ENCODE measurements at regions not wholly inside any gene's neighbourhood (a gene's known extent, or its start where the extent isn't known, plus 50 kb on each side); places are given as distances from the start of the nearest gene placed in this dataset.

DNA sequence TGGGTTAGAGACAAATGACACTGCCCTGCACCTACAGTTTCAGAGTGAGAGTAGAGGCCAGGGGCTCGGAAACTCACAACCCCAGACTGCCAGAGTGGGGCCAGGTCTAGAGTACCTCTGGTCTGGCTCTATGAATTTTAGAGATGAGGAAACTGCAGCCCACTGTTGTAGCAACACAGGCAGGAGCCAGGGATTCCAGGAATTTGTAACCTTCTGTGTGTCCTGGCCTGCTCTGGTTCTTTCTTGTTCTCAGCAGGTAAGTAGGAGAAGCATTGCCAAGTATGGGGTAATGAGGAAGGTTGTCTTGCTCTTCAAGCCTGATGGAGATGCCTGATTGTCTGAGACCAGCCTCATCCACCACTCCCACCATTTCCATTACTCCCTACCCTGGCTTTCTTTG, 221.8 kb downstream of the UACA start:
- no peak overlapping the region for H3K4me3 ChIP-seq (replicated peaks in 1 of 2; ENCODE audit: low read depth in 1 of 2, low read length in 2 of 2)
- no peak overlapping the region for H2AFZ ChIP-seq (ENCODE audit: low read depth, low read length, poor library complexity, severe bottlenecking)
- H3K4me2 ChIP-seq (ENCODE audit: low read length), result no peak overlapping the region
- H3K27ac ChIP-seq (ENCODE audit: low read depth, low read length), result no peak overlapping the region
- peaks cover 0 to 8% of the 10 kb centered on the region in 2 experiments; a peak in 2 of 4 replicates for H3K4me1 ChIP-seq (ENCODE audit: control insufficient read depth in 1 of 2, insufficient read depth in 2 of 2, low read length in 2 of 2)
- intact Hi-C loops (cut with micrococcal nuclease), result no loop called here
- no peaks in the 10 kb centered on the region for H3K9me2 ChIP-seq (ENCODE audit: insufficient read depth)
- DNase-seq (ENCODE audit: low read depth, low spot score) (no peak), ATAC-seq (no peak)
- no peaks in the 10 kb centered on the region for H3K36me3 ChIP-seq (ENCODE audit: control insufficient read depth in 1 of 2, insufficient read depth in 2 of 2, low read length in 2 of 2)
- H3K27me3 ChIP-seq (ENCODE audit: insufficient read depth, low read length), result peaks cover 9% of the 10 kb centered on the region; the same call in 1 of the 2 replicates
- POLR2A ChIA-PET, result no interaction called here
- H3K9me3 ChIP-seq (ENCODE audit: control insufficient read depth in 1 of 2, insufficient read depth in 1 of 2, low read depth in 1 of 2, low read length in 2 of 2), result no peaks in the 10 kb centered on the region
- TF ChIP-seq ATF3 (IDR thresholded peaks at IDR 0.05), result no peak
- no peak for TF ChIP-seq CBX3 (IDR thresholded peaks at IDR 0.05; ENCODE audit: low read depth)
- RAD21 ChIA-PET (ENCODE audit: low non-redundant PET in 1 of 2, low total read pairs in 2 of 2, uncharacterized antibody in 2 of 2, unreplicated experiment in 2 of 2), result no interaction called here
- CTCF ChIA-PET, result no interaction called here
- H3K9ac ChIP-seq (ENCODE audit: low read length), result no peak overlapping the region
- no TSS peak for BruUV-seq (replicated peaks)
- no peaks in the 10 kb centered on the region for H3K79me2 ChIP-seq (ENCODE audit: insufficient read depth, low read length)
- H4K20me1 ChIP-seq (ENCODE audit: insufficient read depth), result no peaks in the 10 kb centered on the region

DNA sequence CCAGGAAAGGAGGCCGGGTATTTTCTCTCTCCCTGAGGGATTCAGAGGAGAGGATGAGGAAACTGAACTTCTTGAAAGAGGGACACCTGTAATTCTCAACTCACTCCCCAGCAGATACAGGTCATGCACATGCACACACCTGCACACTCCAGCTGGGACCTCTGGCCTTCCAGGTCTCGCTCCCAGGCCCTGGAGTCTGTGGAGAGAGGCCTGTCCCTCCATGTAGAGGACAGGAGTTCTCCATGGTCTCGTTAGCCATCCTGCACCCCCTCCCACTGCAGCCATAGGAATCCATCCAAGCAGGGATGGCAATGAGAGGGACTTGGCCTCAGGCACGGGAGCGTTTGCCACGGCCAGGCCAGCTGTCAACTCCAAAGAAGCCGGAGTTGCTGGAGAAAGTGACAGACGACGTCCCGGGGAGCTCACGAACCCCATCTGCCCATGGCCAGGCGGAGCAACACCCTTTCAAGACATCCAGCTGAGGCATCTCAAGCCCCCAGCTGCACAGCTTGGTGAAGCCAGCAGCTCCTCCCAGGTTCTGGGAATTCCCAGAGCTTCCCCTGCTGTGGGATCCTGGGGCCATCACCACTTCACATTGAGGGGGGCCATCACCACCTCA, 223.3 kb downstream of the UACA start:
- H3K36me3 ChIP-seq (ENCODE audit: control insufficient read depth in 1 of 2, insufficient read depth in 2 of 2, low read length in 2 of 2), result no peaks in the 10 kb centered on the region
- H3K27me3 ChIP-seq (ENCODE audit: insufficient read depth, low read length), result peaks cover 22% of the 10 kb centered on the region; the same call in 1 of the 2 replicates
- DNase-seq (ENCODE audit: low read depth, low spot score) (no peak), ATAC-seq (no peak)
- intact Hi-C loops (cut with micrococcal nuclease), result no loop called here
- CTCF ChIA-PET, result no interaction called here
- no peaks in the 10 kb centered on the region for H4K20me1 ChIP-seq (ENCODE audit: insufficient read depth)
- POLR2A ChIA-PET, result no interaction called here
- peaks cover 0 to 8% of the 10 kb centered on the region in 2 experiments; a peak in 2 of 4 replicates for H3K4me1 ChIP-seq (ENCODE audit: control insufficient read depth in 1 of 2, insufficient read depth in 2 of 2, low read length in 2 of 2)
- H3K9ac ChIP-seq (ENCODE audit: low read length), result no peak overlapping the region
- H3K79me2 ChIP-seq (ENCODE audit: insufficient read depth, low read length), result no peaks in the 10 kb centered on the region
- H3K9me3 ChIP-seq (ENCODE audit: control insufficient read depth in 1 of 2, insufficient read depth in 1 of 2, low read depth in 1 of 2, low read length in 2 of 2), result no peaks in the 10 kb centered on the region
- no peak overlapping the region for H3K27ac ChIP-seq (ENCODE audit: low read depth, low read length)
- no peak overlapping the region for H3K4me3 ChIP-seq (replicated peaks in 1 of 2; ENCODE audit: low read depth in 1 of 2, low read length in 2 of 2)
- H2AFZ ChIP-seq (ENCODE audit: low read depth, low read length, poor library complexity, severe bottlenecking), result no peak overlapping the region
- H3K9me2 ChIP-seq (ENCODE audit: insufficient read depth), result no peaks in the 10 kb centered on the region
- no TSS peak for BruUV-seq (replicated peaks)
- TF ChIP-seq EZH2phosphoT487 (IDR thresholded peaks at IDR 0.05; ENCODE audit: borderline replicate concordance) (no peak), ELF1 (IDR thresholded peaks at IDR 0.05; ENCODE audit: borderline replicate concordance, low read depth) (no peak), EZH2 (IDR thresholded peaks at IDR 0.05) (no peak), ATF3 (IDR thresholded peaks at IDR 0.05) (no peak), EGR1 (IDR thresholded peaks at IDR 0.05; ENCODE audit: low read depth) (no peak), POLR2A (IDR thresholded peaks at IDR 0.05; ENCODE audit: borderline replicate concordance, extremely low read depth, insufficient read depth, insufficient read length) (no peak), POLR2AphosphoS5 (IDR thresholded peaks at IDR 0.05; ENCODE audit: low read depth, low read length) (no peak), SIN3A (IDR thresholded peaks at IDR 0.05; ENCODE audit: low read depth) (no peak), FOSL1 (IDR thresholded peaks at IDR 0.05; ENCODE audit: low read depth) (no peak)
- TF ChIP-seq, protein P1, sequence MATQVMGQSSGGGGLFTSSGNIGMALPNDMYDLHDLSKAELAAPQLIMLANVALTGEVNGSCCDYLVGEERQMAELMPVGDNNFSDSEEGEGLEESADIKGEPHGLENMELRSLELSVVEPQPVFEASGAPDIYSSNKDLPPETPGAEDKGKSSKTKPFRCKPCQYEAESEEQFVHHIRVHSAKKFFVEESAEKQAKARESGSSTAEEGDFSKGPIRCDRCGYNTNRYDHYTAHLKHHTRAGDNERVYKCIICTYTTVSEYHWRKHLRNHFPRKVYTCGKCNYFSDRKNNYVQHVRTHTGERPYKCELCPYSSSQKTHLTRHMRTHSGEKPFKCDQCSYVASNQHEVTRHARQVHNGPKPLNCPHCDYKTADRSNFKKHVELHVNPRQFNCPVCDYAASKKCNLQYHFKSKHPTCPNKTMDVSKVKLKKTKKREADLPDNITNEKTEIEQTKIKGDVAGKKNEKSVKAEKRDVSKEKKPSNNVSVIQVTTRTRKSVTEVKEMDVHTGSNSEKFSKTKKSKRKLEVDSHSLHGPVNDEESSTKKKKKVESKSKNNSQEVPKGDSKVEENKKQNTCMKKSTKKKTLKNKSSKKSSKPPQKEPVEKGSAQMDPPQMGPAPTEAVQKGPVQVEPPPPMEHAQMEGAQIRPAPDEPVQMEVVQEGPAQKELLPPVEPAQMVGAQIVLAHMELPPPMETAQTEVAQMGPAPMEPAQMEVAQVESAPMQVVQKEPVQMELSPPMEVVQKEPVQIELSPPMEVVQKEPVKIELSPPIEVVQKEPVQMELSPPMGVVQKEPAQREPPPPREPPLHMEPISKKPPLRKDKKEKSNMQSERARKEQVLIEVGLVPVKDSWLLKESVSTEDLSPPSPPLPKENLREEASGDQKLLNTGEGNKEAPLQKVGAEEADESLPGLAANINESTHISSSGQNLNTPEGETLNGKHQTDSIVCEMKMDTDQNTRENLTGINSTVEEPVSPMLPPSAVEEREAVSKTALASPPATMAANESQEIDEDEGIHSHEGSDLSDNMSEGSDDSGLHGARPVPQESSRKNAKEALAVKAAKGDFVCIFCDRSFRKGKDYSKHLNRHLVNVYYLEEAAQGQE (IDR thresholded peaks at IDR 0.05; ENCODE audit: low read depth), result no peak
- H3K4me2 ChIP-seq (ENCODE audit: low read length), result no peak overlapping the region
- RAD21 ChIA-PET (ENCODE audit: low non-redundant PET in 1 of 2, low total read pairs in 2 of 2, uncharacterized antibody in 2 of 2, unreplicated experiment in 2 of 2), result no interaction called here
